ENCODE measurements at regions not wholly inside any gene's neighbourhood (a gene's known extent, or its start where the extent isn't known, plus 50 kb on each side); places are given as distances from the start of the nearest gene placed in this dataset.
A peak's percentile ranks its signal among the peaks of the same experiment; 100 is the strongest.

DNA sequence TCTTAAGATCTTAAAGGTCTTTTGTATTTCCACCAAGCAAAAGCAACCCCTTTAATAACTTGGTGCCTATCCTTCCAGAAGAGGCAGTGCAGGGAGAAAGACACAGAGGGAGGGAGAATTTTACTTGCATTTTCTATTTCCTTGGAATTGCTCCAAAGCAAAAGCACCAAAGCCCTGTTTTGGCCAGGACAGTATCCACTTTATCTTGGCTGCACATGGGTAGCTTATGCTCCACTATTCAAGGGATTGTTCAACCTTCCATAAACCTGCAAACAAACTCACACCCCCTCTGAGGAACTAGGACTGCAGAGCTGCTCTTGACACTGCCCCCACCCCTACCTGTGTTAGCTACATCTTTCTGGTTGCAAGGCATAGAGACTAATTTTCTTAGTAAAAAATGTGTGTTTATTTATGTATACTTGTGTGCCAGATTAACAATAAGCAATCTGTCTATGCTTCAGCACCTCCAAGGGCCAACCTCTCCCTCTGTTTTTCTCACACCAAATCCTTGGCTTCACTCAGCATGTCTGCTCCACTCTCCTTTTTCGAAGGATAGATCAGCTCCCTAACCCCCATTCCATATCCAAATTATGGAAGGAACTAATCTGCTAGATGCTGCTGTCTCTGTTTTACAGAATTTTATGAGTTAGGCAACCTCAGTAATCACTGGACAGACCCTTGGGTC is 68.1 kb upstream of the KLF12 start:
- no peaks in the 10 kb centered on the region for H3K36me3 ChIP-seq
- no peaks in the 10 kb centered on the region for H3K9me3 ChIP-seq (replicated peaks)
- no peak overlapping the region for H3K27ac ChIP-seq (replicated peaks)
- TF ChIP-seq, protein P1, sequence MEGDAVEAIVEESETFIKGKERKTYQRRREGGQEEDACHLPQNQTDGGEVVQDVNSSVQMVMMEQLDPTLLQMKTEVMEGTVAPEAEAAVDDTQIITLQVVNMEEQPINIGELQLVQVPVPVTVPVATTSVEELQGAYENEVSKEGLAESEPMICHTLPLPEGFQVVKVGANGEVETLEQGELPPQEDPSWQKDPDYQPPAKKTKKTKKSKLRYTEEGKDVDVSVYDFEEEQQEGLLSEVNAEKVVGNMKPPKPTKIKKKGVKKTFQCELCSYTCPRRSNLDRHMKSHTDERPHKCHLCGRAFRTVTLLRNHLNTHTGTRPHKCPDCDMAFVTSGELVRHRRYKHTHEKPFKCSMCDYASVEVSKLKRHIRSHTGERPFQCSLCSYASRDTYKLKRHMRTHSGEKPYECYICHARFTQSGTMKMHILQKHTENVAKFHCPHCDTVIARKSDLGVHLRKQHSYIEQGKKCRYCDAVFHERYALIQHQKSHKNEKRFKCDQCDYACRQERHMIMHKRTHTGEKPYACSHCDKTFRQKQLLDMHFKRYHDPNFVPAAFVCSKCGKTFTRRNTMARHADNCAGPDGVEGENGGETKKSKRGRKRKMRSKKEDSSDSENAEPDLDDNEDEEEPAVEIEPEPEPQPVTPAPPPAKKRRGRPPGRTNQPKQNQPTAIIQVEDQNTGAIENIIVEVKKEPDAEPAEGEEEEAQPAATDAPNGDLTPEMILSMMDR (IDR thresholded peaks at IDR 0.05; ENCODE audit: borderline replicate concordance): no peak
- H3K4me1 ChIP-seq: no peaks in the 10 kb centered on the region
- intact Hi-C loops (cut with micrococcal nuclease): no loop called here
- no peak for DNase-seq
- no peaks in the 10 kb centered on the region for H3K27me3 ChIP-seq (ENCODE audit: low read depth)
- H3K4me3 ChIP-seq: no peak overlapping the region

DNA sequence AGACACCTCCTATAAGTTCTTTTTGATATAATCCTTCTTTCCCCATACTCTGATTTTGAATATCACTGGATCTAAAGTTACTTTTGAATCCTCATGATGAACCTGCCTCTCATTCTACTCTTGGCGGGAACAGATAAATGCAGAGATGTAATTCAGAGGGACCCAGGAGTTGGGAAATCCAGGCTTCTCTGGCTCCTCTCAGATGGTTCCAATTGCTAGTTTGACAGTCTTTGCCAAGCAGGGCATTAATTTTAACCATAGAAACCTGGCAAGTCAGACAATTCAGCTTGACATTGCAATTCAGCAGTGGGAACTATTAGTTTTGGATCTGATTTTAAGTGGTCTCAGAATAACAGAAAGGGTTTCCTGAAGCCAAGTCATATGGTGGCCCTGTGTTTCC is 67.3 kb upstream of the KLF12 start:
- Histone ChIP-seq H3K4me3 (no peak overlapping the region), H3K36me3 (no peaks in the 10 kb centered on the region), H3K9me3 (replicated peaks) (no peaks in the 10 kb centered on the region), H3K27me3 (ENCODE audit: low read depth) (no peaks in the 10 kb centered on the region), H3K4me1 (no peaks in the 10 kb centered on the region), H3K27ac (replicated peaks) (no peak overlapping the region)
- TF ChIP-seq, protein P1 (IDR thresholded peaks at IDR 0.05; ENCODE audit: borderline replicate concordance): no peak
- DNase-seq: no peak
- intact Hi-C loops (cut with micrococcal nuclease): no loop called here

- no peaks in the 10 kb centered on the region for H3K4me1 ChIP-seq
- intact Hi-C loops (cut with micrococcal nuclease): no loop called here
- DNase-seq: no peak
- no peaks in the 10 kb centered on the region for H3K9me3 ChIP-seq (replicated peaks)
- TF ChIP-seq, protein P1 (IDR thresholded peaks at IDR 0.05; ENCODE audit: borderline replicate concordance): no peak
- H3K36me3 ChIP-seq: no peaks in the 10 kb centered on the region
- H3K4me3 ChIP-seq: no peak overlapping the region
- no peak overlapping the region for H3K27ac ChIP-seq (replicated peaks)
- no peaks in the 10 kb centered on the region for H3K27me3 ChIP-seq (ENCODE audit: low read depth)
Measured at GRCh38 chr13:74200081-74200480, 65.9 kb upstream of the KLF12 start.

GRCh38 chr13:74197677-74198429 is 63.6 kb upstream of the KLF12 start:
- Histone ChIP-seq H3K4me3 (no peak overlapping the region), H3K4me1 (no peaks in the 10 kb centered on the region), H3K27ac (replicated peaks) (peak overlapping the region; percentile 6), H3K9me3 (replicated peaks) (no peaks in the 10 kb centered on the region), H3K36me3 (no peaks in the 10 kb centered on the region), H3K27me3 (ENCODE audit: low read depth) (no peaks in the 10 kb centered on the region)
- no peak for DNase-seq
- TF ChIP-seq, protein P1 (IDR thresholded peaks at IDR 0.05; ENCODE audit: borderline replicate concordance): no peak
- intact Hi-C loops (cut with micrococcal nuclease): no loop called here

DNA sequence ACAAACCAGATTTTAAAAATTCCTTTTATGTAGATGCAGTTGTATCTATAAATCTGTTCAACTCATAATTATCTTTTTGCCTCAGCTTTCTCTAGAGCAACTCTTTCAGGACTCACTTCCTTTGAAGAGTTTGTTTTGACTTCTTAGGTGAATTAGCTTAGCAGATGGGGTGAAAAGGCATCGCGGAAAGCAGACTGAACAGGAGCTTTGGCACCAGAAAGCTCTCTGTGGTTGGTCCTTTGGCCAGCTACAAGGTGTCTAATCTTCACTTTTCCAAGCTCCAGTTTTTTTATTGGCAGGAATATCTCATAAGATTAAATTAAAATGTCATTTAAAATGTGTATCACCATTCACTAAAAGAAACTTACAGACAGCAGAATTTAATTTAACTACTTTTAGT is 60.6 kb upstream of the KLF12 start:
- no peaks in the 10 kb centered on the region for H3K36me3 ChIP-seq
- intact Hi-C loops (cut with micrococcal nuclease): no loop called here
- H3K27ac ChIP-seq (replicated peaks): no peak overlapping the region
- H3K27me3 ChIP-seq (ENCODE audit: low read depth): no peaks in the 10 kb centered on the region
- H3K9me3 ChIP-seq (replicated peaks): no peaks in the 10 kb centered on the region
- no peak for DNase-seq
- no peaks in the 10 kb centered on the region for H3K4me1 ChIP-seq
- no peak overlapping the region for H3K4me3 ChIP-seq
- TF ChIP-seq, protein P1 (IDR thresholded peaks at IDR 0.05; ENCODE audit: borderline replicate concordance): no peak
